Amygdala (tissue), 56 donors: ENCODE measurements at regions not wholly inside any gene's neighbourhood (a gene's known extent, or its start where the extent isn't known, plus 50 kb on each side); places are given as distances from the start of the nearest gene placed in this dataset.
"Not testable (repeated sequence)": the region's sequence is repeated elsewhere in the genome, so short reads cannot be mapped to it uniquely, and the experiment has no call there.

ENCODE experiments used
- DNase-seq, 56 donors: peaks; one replicate each; lab custom pipeline; 2025; lab: John Stamatoyannopoulos, UW

- DNase-seq, result no peak
Observed at GRCh38 chr1:81190003-81190402, 610.7 kb upstream of the ADGRL2 start.

- no peak for DNase-seq
Observed at GRCh38 chr1:81187635-81188034, 613.1 kb upstream of the ADGRL2 start.

DNA sequence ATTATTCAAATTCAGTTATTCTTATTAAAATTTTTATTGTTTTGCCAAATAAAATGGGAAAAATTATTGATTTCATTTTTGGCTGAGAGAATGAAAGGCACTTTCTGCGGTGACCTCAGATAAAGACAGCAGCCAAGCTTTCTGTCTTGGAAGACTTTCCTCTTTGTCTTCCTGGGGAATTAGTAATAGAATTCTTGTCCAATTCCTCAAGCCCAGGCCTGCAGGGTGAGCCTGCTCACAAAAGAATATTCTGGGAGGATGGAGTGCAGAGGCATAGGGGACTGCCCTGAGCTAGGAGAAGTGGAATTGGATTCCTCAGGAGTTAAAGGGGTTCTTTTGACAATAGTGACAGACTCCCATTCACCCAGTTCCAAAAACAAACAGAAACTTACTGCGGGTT lies 614.5 kb upstream of the ADGRL2 start:
- DNase-seq, result no peak

- no peak for DNase-seq
Observed at GRCh38 chr1:81183553-81183952, 617.2 kb upstream of the ADGRL2 start.

DNA sequence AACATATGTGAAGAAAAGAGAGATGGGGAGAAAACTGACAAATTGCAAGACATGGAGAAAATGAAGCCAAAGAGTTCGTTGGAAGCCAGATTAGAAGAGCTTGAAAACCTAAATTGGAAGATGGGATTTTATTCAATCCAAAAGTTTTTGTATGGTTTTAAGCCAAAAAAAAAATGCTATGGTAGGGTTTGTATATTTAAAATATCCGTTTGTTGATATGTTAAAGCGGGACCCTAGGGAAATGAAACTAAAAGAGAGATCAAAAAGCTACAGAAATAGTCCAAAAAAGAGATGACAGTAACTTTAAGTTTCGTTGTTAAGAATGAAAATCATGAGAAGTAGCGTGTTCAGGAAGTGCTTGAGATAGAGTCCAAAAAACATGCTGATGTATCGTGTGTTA lies 617.7 kb upstream of the ADGRL2 start:
- DNase-seq, result no peak

DNA sequence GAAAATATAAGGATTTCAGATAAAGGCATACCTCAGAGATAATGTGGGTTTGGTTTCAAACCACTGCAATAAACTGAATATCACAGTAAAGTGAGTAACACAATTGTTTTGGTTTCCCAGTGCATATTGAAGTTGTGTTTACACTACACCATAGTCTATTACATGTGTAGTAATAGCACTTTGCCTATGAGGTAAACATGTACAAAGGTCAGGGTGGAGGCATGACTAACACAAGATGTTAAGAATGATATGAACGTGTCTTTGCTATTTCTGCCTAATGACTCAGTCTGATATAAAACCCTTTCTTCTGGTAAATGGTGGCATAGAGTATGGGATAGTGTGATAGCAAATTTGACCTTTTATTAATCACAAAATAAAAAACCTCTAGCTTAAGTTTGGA lies 621.5 kb upstream of the ADGRL2 start:
- no peak for DNase-seq

- DNase-seq, result not testable (repeated sequence)
Observed at GRCh38 chr1:81178431-81179093, 622.2 kb upstream of the ADGRL2 start.

- no peak for DNase-seq
Observed at GRCh38 chr1:81174811-81175476, 625.8 kb upstream of the ADGRL2 start.

- no peak for DNase-seq
Observed at GRCh38 chr1:81174052-81174451, 626.7 kb upstream of the ADGRL2 start.

GRCh38 chr1:81172483-81172882 lies 628.3 kb upstream of the ADGRL2 start:
- no peak for DNase-seq

DNA sequence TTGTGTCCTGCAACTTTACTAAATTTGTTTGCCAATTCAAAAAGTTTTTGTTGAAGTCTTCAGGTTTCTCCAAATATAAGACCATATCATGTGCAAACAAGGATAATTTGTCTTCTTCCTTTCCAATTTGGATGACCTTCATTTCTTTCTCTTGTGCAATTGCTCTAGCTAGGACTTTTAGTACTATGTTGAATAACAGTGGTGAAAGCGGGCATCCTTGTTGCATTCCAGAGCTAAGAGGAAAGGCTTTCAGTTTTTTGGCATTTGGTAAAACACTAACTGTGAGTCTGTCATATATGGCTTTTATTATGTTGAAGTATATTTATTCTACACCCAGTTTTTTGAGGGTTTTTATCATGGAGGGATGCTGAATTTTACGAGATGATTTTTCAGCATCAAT lies 630.0 kb upstream of the ADGRL2 start:
- DNase-seq, result no peak

DNA sequence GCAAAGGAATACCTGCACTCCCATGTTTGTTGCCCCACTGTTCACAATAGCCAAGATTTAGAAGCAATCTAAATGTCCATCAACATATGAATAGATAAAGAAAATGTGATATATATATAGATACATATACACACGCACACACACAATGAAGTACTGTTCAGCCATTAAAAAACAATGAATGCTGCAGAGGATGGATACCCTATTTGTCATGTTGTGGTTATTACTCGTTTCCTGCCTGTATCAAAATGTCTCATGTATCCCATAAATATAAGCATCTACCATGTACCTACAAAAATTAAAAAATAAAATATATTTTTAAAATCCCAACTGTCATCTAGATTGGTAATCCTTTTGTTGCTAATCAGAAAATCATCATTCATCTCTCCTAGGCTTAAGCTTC lies 634.8 kb upstream of the ADGRL2 start:
- no peak for DNase-seq

GRCh38 chr1:81160696-81161095 lies 640.0 kb upstream of the ADGRL2 start:
- no peak for DNase-seq

GRCh38 chr1:81158592-81158991 lies 642.1 kb upstream of the ADGRL2 start:
- DNase-seq, result no peak

- no peak for DNase-seq
Observed at GRCh38 chr1:81157686-81158085, 643.0 kb upstream of the ADGRL2 start.

DNA sequence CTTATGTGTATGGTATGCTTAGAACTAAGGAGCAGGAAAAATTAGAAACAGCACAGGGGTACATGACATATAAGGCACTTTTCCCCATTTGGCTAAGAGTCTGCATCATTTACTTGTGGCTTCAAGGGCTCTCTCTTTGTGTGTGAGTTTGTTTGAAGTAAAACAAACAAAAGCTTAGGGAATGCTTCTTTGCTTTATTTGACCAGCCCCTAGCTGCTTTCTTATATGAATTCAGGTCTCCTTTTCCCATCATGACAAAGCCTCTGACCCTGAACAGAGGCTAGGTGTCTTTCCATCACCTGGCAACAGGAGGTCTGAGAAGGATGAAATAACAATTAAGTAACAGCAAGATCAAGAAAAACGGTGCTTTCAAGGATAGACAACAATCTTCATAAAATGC lies 643.8 kb upstream of the ADGRL2 start:
- no peak for DNase-seq

- no peak for DNase-seq
Observed at GRCh38 chr1:81155131-81155530, 645.6 kb upstream of the ADGRL2 start.

DNA sequence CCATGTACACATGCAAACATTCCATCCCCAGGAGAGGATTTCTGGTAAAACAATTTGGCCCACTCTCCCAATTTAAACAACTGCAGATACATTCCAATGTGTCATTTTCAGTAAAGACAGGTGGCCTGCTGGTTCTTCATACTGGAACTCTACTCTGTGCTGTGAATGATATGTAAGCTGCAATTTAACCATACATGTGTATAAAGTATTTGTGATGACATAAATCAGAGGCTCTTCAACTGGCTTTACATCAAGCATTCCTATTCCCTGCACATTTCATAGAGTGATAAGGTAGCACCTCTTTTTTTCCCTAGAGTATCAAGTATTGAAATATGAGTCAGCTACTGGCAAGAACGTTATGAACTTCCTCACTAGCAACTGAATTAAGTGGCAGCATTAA lies 649.5 kb upstream of the ADGRL2 start:
- DNase-seq, result no peak

- DNase-seq, result no peak
Observed at GRCh38 chr1:81149649-81150325, 650.9 kb upstream of the ADGRL2 start.

GRCh38 chr1:81144240-81144825 lies 656.4 kb upstream of the ADGRL2 start:
- no peak for DNase-seq

GRCh38 chr1:81142099-81142826 lies 658.5 kb upstream of the ADGRL2 start:
- DNase-seq, result no peak
